Heart right ventricle (tissue), 16 donors: ENCODE measurements at regions not wholly inside any gene's neighbourhood (a gene's known extent, or its start where the extent isn't known, plus 50 kb on each side); places are given as distances from the start of the nearest gene placed in this dataset.

Experiments
- ATAC-seq, 8 donors: fragments of 200-7000 bp; cut with Tn5 transposase; one replicate each; pipeline ENCODE4 v1.9.1; 2020; ENCODE audit warnings: mild to moderate bottlenecking in 8 of 8, moderate library complexity in 8 of 8, moderate number of reproducible peaks in 1 of 8
- DNase-seq, 2 donors: peaks; one replicate each; pipeline ENCODE4 v3.0.0-alpha.2; 2020
- H3K27ac ChIP-seq, 10 donors: fragments of 200-600 bp; sonication (generic) in 2 of 10; one replicate each; pipeline versions ENCODE4 v1.5.0 to v1.8.0; 2020 to 2022; ENCODE audit warnings: mild to moderate bottlenecking in 3 of 10
- H3K27me3 ChIP-seq, 7 donors: fragments of 200-600 bp; one replicate each; pipeline ENCODE4 v1.8.0; 2021 to 2022; ENCODE audit warnings: mild to moderate bottlenecking in 2 of 7
- H3K36me3 ChIP-seq, 9 donors: fragments of 200-600 bp; sonication (generic) in 1 of 9; one replicate each; pipeline versions ENCODE4 v1.5.0 to v1.8.0; 2020 to 2022; ENCODE audit warnings: mild to moderate bottlenecking in 2 of 9
- H3K4me1 ChIP-seq, 9 donors: fragments of 200-600 bp; sonication (generic) in 1 of 9; one replicate each; pipeline versions ENCODE4 v1.5.0 to v1.8.0; 2020 to 2022; ENCODE audit warnings: mild to moderate bottlenecking in 4 of 9
- H3K4me3 ChIP-seq, 10 donors: fragments of 200-600 bp; sonication (generic) in 2 of 10; one replicate each; pipeline versions ENCODE4 v1.5.0 to v1.8.0; 2020 to 2022; ENCODE audit warnings: mild to moderate bottlenecking in 7 of 10, moderate library complexity in 2 of 10
- H3K9me3 ChIP-seq, 11 donors: fragments of 200-600 bp in 10 of 11; sonication (generic) in 2 of 11; one replicate each; pipeline versions ENCODE4 v1.5.0 to v1.8.0; 2013 to 2022; ENCODE audit warnings: mild to moderate bottlenecking in 2 of 11, control low read depth in 1 of 11, moderate library complexity in 1 of 11
- WGBS, 2 donors: extraction: QIAGEN DNeasy Blood & Tissue Kit; methylation state at CpG; one replicate each; pipeline ENCODE4 v1.1.7; 2013; ENCODE audit warnings: inconsistent platforms in 1 of 2; 5-methylcytosine and 5-hydroxymethylcytosine counted together
- intact Hi-C, 10 donors: fragments of 100-400 bp; cut with DNase I; formaldehyde crosslinking; loops; one replicate each; pipeline versions ENCODE4 v1.11.1 to v1.14.2; 2022
- TF ChIP-seq, protein P1 (sequence below), 9 donors: fragments of 200-600 bp; sonication (generic) in 2 of 9; IDR thresholded peaks; one replicate each; pipeline versions ENCODE4 v1.5.0 to v1.8.0; 2021 to 2022; ENCODE audit warnings: antibody characterized with exemption in 9 of 9, mild to moderate bottlenecking in 5 of 9, moderate library complexity in 1 of 9
- donor health status: Arrhythmogenic right ventricular cardiomyopathy.
- donor health status: ischemic (EF 13 %, LVEDD 7.1; RV severe dilation, severe dysfunction).
- donor health status: healthy with polysubstance abuse.
- donor health status: DM: no; HTN: yes; CAD: no.
- donor health status: DM: no; HTN: no; CAD: no.
- donor health status: ischemic (EF 25% LVEDD 6.9; RV normal size, moderate dysfunction).
- donor health status: ischemic (EF 25% LVEDD 5.7; RV mildly dilated, moderate dysfunction).
- donor health status: healthy.
- donor health status: DM: yes; HTN: yes; CAD: no.
- donor health status: Ischemic cardiomyopathy.
- donor health status: ischemic (EF 35%, LVEDD 5.7; RV mildly dilated, moderate dysfunction).
- donor health status: nonischemic (EF 11% LVEDD 7.7; RV severe dilation, severe dysfunction).
- donor health status: DM: yes; HTN: yes; CAD: no.
- donor health status: PGD.
- donor health status: ischemic (EF 29% LVEDD 5.4; RV normal size, mild dysfunction).
- donor health status: nonischemic (EF 23%, LVEDD 6.1; RV moderate dilation, normal function).

DNA sequence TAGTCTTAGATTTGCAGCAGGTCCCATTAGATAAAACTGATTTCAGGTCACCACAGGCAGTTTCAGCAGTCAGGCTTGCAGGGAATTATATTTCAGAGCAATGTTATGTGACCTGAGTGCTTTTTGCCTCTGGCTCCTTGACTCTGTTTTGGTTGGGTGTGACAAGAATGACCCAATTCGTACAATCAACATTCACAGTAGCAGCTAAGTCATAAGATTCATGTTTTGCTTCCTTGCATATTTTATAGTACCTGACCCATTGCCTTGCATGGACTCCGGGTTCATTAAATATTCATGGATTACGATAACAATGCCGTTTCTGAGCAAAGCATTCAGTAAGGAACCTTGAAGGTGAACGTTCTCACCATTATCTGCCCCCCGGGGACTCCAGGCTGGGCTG is 152.0 kb upstream of the CST7 start:
- ATAC-seq (no peak), DNase-seq (no peak)
- WGBS, 2 donors, result 76 to 82% methylated on average over 6 of the region's 6 CpGs
- no peak overlapping the region for H3K4me3 ChIP-seq
- H3K9me3 ChIP-seq, result no peaks in the 10 kb centered on the region
- H3K4me1 ChIP-seq, result peaks cover 0 to 4% (median 0%) of the 10 kb centered on the region in 9 donors
- TF ChIP-seq, protein P1, sequence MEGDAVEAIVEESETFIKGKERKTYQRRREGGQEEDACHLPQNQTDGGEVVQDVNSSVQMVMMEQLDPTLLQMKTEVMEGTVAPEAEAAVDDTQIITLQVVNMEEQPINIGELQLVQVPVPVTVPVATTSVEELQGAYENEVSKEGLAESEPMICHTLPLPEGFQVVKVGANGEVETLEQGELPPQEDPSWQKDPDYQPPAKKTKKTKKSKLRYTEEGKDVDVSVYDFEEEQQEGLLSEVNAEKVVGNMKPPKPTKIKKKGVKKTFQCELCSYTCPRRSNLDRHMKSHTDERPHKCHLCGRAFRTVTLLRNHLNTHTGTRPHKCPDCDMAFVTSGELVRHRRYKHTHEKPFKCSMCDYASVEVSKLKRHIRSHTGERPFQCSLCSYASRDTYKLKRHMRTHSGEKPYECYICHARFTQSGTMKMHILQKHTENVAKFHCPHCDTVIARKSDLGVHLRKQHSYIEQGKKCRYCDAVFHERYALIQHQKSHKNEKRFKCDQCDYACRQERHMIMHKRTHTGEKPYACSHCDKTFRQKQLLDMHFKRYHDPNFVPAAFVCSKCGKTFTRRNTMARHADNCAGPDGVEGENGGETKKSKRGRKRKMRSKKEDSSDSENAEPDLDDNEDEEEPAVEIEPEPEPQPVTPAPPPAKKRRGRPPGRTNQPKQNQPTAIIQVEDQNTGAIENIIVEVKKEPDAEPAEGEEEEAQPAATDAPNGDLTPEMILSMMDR (IDR thresholded peaks at IDR 0.05), result no peak
- no peaks in the 10 kb centered on the region for H3K36me3 ChIP-seq
- H3K27me3 ChIP-seq, result peaks cover 0 to 16% (median 8%) of the 10 kb centered on the region in 7 donors
- intact Hi-C loops, result loop anchor here in 1 of 10 donors (10.0 kb wide), 1 partner anchor 58 kb away; no protein-coding TSS in a partner anchor
- no peak overlapping the region for H3K27ac ChIP-seq

DNA sequence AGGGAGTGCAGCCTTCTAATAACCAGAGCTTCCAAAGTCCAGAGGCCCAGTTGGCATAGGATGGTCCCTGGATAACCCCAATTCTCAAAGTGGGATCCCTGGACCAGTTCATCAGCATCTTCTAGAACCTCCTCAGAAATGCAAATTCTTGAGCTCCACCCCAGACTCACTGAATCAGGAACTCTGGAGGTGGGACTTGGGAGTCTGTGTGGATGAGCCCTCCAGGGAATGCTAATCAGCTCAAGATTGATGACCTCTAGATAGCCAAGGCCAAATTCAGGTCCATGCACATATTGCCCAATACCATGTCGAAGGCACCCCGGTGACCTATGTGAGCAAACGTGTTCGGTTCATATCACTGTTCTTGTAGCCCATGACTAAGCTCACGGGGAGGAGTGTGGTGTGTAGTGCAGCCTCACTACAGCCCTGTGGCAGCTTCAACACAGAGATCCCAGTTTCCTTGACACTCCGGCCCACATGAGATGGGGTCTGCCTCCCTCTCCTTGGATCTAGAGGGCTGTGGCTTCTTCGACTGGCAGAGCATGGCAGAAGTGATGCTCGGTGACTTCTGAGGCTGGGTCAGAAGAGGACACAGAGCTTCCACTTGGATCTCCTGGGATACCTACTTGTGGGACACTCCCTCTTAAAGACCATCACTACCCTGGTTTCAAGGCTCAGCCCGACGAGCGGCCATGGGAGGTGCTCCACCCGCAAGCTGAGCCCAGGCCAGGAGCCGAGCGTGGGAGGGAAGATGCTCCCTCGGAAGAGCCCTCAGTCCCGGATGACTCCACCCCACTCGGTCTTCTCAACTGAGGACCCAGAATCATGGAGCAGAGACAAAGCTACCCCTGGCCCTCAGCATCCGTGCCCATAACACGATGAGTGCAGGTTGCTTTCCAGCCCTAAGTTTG is 151.1 kb upstream of the CST7 start:
- 89 to 90% methylated on average over 19 of the region's 19 CpGs for WGBS, 2 donors
- H3K4me3 ChIP-seq, result no peak overlapping the region
- TF ChIP-seq, protein P1 (IDR thresholded peaks at IDR 0.05), result no peak
- intact Hi-C loops, result loop anchor here in 1 of 10 donors (10.0 kb wide), 1 partner anchor 57 kb away; no protein-coding TSS in a partner anchor
- ATAC-seq (no peak), DNase-seq (no peak)
- peaks cover 0 to 4% (median 0%) of the 10 kb centered on the region in 9 donors for H3K4me1 ChIP-seq
- no peaks in the 10 kb centered on the region for H3K9me3 ChIP-seq
- no peak overlapping the region for H3K27ac ChIP-seq
- no peaks in the 10 kb centered on the region for H3K36me3 ChIP-seq
- peaks cover 0 to 20% (median 8%) of the 10 kb centered on the region in 7 donors for H3K27me3 ChIP-seq

DNA sequence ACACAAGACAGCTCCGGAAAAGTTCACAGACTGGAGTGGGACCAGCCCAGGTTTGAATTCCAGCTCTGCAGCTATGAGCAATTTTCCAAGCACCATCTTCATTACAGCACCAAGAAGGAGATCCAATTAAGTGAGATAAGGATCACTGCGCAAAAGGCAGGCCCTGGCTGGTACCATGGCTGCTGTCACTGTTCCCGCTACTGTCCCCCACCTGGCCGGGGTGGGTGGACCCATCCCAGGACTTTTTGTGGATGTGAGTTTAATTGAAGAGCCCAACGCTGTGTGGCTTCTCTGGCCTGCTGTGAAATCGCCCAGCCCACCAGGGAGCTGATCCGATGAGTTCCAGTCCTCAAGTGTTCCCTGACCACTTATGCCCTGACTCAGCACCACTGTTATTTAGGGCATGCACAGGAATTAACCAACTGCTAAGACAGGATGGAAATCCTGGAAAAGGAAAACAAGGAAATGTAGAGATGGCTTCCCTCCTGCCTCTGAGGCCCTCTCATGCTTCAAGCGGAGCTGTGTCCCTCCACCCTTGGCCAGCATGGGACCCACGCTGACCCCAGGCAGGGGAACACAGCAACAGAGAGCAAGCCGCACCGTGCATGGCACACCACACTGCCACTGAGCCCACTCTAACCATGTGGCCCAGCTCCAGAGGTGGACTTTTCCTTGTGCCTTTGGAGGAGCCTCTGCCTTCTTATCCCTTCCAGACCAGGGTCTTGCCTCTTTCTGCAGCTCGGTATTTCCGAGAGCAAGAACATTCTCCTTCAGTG is 150.0 kb upstream of the CST7 start:
- H3K27me3 ChIP-seq, result peaks cover 0 to 19% (median 8%) of the 10 kb centered on the region in 7 donors
- TF ChIP-seq, protein P1 (IDR thresholded peaks at IDR 0.05), result no peak
- peaks cover 0 to 4% (median 0%) of the 10 kb centered on the region in 9 donors for H3K4me1 ChIP-seq
- no peak overlapping the region for H3K4me3 ChIP-seq
- H3K9me3 ChIP-seq, result no peaks in the 10 kb centered on the region
- H3K36me3 ChIP-seq, result no peaks in the 10 kb centered on the region
- no peak for DNase-seq
- WGBS, 2 donors, result 86 to 89% methylated on average over 13 of the region's 13 CpGs
- no peak for ATAC-seq
- intact Hi-C loops, result loop anchor here in 1 of 10 donors (10.0 kb wide), 1 partner anchor 56 kb away; no protein-coding TSS in a partner anchor
- H3K27ac ChIP-seq, result no peak overlapping the region

DNA sequence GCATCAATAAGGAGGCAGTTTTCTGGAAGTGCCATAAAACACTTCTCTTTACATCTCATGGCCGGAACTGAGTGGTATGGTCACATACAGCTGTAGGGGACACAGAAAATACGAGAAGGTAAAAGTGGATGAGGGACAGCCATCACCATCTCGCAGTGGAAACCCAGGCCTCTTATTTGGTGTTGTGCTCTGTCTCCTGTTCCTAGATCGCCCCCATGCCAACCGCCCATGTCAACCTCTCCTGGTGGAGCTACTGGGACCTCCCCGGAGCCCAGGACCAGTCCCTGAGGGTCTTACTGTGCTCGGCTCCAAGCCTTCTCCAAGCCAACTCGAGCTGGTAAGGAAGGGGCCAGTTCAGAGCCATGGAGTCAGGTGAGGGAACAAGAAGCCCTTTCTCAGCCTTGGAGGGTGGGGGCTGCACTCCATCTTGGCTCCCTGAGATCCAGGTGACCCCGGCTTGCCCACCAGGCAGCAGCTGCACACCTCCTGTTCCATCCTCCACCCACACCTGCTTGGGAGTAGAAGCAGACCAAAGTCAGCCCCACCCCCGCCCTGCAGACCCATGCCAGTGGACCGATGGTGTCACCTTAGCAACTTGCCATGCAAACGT is 149.0 kb upstream of the CST7 start:
- no peak for ATAC-seq
- Histone ChIP-seq H3K4me3 (no peak overlapping the region), H3K36me3 (no peaks in the 10 kb centered on the region), H3K27ac (no peak overlapping the region), H3K9me3 (no peaks in the 10 kb centered on the region), H3K4me1 (peaks cover 0 to 4% (median 0%) of the 10 kb centered on the region in 9 donors), H3K27me3 (peaks cover 0 to 19% (median 8%) of the 10 kb centered on the region in 7 donors)
- WGBS, 2 donors, result 80 to 81% methylated on average over 12 of the region's 12 CpGs
- DNase-seq, result no peak
- intact Hi-C loops, result loop anchor here in 2 of 10 donors (10.0 kb wide), 2 partner anchors 55 kb away; no protein-coding TSS in a partner anchor
- TF ChIP-seq, protein P1 (IDR thresholded peaks at IDR 0.05), result no peak
